Hepatocyte (in vitro differentiated cells): ENCODE measurements at regions not wholly inside any gene's neighbourhood (a gene's known extent, or its start where the extent isn't known, plus 50 kb on each side); places are given as distances from the start of the nearest gene placed in this dataset.

Experiments
- CTCF ChIP-seq: fragments of 200-600 bp; sonication (generic); IDR thresholded peaks from 2 replicates; pipeline ENCODE4 v1.5.1; 2016; ENCODE audit warnings: antibody characterized with exemption, mild to moderate bottlenecking; ENCODE audit not compliant: poor library complexity
- EZH2 ChIP-seq: fragments of 200-600 bp; sonication (generic); IDR thresholded peaks from 2 replicates; pipeline ENCODE4 v1.6.1; 2016; ENCODE audit warnings: antibody characterized with exemption, mild to moderate bottlenecking, borderline replicate concordance

- TF ChIP-seq CTCF (no peak), EZH2 (no peak)
Measured at GRCh38 chr1:67563684-67564083, 121.3 kb upstream of the GADD45A start.
